ENCODE measurements at regions not wholly inside any gene's neighbourhood (a gene's known extent, or its start where the extent isn't known, plus 50 kb on each side); places are given as distances from the start of the nearest gene placed in this dataset.
A peak's percentile ranks its signal among the peaks of the same experiment; 100 is the strongest.

DNA sequence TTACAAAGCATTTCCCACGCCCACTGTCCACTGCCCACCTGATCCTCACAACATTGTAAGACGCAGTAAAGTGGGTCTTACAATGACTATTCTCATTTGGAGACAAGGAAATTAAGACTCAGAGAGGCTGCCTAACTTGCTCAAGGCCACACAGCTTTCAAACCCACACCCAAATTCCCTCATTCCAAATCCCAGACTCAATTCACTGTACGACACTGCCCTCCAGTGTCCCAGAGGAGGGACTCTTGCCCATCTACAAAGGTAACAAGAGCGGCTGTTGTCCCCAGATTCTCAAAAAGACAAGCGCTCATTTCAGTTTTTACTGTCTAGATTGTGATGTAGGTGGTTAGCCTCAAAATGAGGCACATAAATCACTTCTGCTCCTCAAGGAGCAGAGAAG is 184.6 kb downstream of the ACTL7B start:
- TF ChIP-seq POLR2A (IDR thresholded peaks at IDR 0.05) = no peak
- TF ChIP-seq, protein P1, sequence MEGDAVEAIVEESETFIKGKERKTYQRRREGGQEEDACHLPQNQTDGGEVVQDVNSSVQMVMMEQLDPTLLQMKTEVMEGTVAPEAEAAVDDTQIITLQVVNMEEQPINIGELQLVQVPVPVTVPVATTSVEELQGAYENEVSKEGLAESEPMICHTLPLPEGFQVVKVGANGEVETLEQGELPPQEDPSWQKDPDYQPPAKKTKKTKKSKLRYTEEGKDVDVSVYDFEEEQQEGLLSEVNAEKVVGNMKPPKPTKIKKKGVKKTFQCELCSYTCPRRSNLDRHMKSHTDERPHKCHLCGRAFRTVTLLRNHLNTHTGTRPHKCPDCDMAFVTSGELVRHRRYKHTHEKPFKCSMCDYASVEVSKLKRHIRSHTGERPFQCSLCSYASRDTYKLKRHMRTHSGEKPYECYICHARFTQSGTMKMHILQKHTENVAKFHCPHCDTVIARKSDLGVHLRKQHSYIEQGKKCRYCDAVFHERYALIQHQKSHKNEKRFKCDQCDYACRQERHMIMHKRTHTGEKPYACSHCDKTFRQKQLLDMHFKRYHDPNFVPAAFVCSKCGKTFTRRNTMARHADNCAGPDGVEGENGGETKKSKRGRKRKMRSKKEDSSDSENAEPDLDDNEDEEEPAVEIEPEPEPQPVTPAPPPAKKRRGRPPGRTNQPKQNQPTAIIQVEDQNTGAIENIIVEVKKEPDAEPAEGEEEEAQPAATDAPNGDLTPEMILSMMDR (IDR thresholded peaks at IDR 0.05) = peak in 5 of 6 experiments; percentile 24 to 86 (median 59)
